Epidermal melanocyte (primary cell): ENCODE measurements at regions not wholly inside any gene's neighbourhood (a gene's known extent, or its start where the extent isn't known, plus 50 kb on each side); places are given as distances from the start of the nearest gene placed in this dataset.
"Not testable (repeated sequence)": the region's sequence is repeated elsewhere in the genome, so short reads cannot be mapped to it uniquely, and the experiment has no call there.

Experiments
- DNase-seq: peaks from one replicate; pipeline ENCODE4 v3.0.0; 2011; ENCODE audit warnings: low spot score; ENCODE audit not compliant: insufficient read length

DNA sequence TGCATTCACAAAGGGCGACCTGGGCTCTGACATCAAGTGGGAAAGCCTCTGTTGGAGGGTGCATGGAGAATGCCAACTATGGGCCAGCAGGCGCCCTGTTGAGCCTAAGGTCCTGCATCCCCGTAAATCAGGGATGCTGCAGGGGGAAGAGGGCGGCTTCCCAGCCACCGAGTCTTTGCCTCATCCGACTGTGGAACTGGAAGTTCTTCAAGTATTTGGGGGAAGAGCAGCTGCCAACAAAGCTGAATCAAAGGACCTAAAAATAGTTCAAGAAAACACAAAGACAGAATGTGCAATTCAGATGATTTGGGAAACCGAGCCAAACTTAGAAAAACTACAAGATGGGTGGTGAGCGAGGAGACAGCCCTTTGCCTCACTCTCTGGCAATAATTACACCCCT is 281.1 kb upstream of the MGAT5 start:
- no peak for DNase-seq

DNA sequence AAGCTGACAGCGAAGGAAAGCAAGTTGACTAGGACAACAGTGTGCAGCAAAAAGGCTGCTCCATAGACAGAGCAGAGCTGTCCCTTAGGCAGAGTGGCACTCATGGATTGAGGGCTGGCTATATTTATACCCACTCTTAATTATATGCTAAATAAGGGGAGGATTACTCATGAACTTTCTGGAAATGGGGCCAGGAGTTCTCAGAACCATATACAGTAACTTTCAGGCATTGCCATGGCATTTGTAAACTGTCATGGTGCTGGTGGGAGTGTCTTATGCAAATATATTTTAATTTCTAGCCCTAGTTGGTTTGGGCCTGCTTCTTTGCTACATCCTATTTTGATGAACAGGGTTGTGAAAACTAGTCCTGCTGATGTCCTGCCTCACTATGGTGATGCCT is 279.5 kb upstream of the MGAT5 start:
- no peak for DNase-seq

DNA sequence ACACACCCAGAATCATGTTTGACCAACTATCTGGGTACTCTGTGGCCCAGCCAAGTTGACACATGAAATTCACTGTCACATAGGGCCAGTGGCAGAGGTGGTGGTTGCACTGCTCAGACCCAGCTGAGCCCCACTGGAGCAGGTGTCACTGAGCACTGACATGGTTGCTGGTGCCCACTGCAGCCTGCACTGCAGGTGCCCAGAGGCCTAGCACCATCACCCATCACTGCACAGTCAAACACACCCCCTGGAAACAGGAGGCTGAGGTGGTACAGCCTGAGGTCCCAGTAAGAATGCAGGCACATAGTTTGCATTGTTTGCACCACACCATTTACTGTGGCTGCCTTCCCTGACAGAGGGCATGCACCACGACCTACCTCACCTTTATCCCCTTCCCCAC is 278.7 kb upstream of the MGAT5 start:
- no peak for DNase-seq

DNA sequence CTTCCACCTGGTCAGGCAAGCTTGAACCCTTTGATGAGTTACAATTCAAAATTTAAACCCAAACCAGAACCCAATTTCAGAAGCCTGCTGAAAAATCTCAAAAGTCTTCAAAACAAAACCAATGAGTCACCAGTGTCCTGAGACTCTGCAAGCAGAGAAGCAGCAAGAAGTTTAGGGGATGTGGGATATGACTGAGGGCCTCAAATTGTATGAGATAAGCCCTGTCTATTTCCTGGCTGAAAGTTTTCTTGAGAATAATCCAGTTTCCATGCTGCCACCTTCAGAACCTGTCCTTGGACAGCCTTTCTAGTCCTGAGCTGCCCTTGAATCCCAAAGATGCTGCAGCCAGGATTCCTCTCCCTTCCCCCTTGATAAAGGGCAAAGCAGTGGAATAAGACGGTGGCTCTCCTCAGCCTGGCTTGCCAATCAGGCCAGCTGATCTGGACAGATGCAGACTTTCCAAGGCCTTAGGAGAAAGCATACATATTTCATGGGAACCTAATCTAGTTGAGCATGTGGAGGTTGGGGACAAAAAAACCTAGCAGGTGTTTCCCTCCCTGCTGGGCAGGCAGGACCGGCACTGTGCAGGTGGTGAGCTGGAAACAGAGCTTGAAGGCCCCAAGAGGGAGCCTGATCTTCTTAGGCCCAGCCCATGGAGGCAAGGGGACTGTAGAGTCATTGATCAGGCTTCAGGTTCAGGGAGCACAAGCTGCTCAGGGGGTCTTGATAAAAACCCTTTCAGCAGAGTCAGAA is 278.0 kb upstream of the MGAT5 start:
- DNase-seq: no peak

DNA sequence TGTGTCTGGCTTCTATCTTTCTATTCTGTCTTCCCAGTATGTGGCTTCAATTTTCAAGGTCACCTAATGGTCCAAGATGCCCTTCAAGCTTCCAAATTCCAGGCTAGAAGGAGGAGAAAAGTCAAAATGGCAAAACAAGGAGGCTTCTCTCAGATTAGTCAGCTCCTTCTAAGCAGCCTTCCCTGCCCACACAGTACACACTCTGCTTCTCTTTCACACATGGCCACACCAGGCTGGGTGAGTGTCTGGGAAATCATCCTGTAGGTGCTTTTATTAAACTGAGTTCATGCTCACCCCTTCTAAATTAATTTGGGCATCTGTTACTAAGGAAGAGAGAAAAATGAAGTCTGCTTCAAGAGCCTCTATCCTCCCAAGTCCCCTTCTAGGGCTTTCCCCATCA is 277.2 kb upstream of the MGAT5 start:
- DNase-seq: no peak

DNA sequence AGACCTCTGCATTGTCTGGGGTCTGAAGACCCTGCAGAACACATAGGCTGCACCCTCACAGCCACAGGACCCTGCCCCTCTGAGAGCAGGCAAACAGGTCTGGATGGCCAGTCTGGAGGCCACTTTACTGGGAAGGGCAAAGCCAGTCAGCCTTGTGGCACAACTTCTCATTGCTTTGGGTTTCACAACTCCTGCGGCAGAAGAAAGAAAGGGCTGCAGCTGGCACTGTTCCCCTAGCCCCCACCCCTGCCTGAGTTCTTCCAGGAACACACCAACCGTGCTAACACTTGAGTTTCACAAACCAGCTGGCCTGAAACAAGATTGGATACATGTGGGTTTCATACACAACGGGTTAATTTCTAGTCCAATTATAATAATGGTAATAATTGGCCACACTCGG is 276.5 kb upstream of the MGAT5 start:
- no peak for DNase-seq

DNA sequence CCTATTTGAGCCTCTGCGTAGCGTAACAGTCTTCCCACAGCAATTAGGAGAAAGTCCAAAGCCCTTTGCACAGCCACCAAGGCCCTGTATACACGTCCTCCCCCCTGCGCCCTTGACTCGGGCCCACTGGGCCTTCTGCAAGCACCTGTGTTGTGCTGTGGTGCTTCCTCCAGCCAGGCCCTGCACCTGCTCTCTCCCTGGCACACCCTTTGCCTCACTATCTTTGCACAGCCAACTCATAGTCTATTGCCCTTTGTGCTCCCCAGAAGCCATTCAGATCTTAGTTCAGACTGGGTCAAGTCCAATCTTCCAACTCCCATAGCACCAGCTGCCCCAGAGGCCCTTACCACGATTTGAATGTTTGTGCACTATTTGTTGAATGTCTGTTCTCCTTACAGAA is 271.6 kb upstream of the MGAT5 start:
- no peak for DNase-seq

DNA sequence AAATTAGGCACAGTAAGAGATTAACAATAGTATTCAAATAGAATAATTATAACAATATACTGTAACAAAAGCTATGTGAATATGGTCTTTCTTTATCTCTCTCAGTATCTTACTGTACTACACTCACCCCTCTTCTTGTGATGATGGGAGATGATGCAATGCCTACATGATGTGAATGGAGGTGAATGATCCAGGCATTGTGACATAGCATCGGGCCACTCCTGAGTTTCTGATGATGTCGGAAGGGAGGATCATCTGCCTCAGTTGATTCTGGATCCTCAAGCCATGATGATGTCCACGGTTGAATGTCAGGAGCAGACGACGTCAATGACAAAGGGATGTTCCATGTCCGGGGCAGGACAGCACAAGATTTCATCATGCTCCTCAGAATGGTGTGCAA is 268.3 kb upstream of the MGAT5 start:
- no peak for DNase-seq

DNA sequence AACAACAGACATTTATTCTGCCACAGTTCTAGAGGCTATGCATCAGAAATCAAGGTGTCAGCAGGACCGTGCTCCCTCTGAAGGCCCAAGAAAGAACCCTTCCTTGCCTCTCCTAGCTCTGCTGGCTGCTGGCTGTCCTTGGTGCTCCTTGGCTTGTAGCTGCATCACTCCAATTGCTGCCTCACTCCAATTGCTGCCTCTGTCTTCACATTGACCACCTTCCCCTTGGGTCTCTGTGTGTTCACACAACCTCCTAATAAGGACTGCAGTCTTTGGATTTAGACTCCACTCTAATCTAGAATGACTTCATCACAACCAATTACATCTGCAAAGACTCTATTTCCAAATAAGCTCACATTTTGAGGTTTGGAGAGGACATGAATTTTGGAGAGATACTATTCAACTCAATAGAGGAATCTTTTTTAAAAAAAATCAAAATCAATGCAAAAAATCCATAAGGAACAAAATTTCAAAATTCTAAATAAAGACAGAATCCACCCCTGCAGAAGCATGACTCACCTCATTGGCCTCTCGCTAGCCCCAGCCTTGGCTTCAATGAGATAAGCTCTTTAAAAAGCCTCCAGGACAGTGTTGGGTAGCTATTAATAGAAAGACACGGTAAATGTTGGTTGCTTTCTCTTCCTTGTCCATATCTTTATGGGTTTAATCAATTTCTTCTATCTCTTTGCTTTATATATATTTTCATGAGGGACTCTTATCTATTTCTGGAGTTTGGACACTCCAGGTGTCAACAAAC is 267.6 kb upstream of the MGAT5 start:
- DNase-seq: no peak

DNA sequence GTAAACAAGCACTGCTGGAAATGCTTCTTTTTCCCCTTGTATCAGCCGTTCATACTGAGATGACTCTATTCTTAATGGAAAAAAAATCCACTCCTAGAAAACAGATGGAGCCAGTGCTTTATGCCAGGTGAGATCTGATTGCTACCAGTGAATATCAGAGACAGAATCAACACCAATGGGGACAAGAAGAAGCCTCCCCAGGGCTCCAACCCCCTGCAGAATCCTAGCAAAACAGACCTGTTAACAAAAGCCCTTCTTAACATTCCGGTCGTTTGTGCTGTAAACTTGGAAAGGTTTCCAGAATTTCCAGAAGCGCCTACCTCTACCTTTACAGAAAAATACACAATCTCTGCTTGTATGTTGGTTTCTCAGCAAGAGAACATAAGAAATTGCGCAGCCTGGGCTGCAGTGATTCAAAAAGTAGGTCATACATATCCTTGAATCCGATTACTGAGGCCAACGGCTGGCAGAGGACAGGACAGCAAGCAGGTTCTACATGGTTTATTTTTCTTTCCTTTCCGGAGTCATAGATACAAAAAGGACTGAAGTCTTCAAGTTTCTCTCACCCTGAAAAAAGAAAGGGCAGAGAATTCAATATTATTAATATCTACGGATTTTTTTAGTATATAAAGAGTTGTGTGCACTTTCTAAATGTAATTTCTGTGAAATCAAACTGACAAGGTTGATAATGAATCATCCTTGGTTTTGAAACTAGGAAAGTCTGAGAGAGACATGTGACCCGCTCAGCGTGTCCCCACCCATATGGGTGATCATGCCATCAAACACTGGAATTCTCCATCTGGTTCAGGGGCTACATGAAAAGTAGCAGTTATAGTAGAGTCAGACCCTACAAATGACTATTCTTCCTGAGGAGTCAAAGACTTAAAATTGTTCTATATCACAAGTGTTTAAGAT is 266.7 kb upstream of the MGAT5 start:
- no peak for DNase-seq

DNA sequence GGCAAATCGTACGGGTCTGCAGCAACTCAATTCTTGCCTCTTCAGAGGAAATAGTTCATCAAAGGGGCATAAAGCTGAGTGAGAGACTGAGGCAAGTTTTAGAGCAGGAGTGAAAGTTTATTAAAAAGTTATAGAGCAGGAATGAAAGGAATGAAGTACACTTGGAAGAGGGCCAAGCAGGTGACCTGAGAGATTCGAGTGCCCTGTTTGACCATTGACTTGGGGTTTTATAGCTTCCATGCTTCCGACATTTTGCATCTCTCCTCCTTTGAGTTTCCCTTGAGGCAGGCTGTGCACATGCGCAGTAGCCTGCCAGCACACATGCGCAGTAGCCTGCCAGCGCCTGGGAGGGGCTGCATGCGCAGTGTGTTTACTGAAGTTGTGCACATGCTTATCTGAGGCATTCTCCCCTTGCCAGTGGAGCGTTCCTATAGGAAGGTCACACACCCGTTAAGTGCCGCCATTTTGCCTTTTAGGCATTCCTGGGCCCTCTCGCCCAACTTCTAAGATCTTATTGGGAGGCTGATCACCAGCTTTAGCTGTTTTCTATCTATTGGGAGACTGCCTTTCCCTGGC is 265.5 kb upstream of the MGAT5 start:
- no peak for DNase-seq

DNA sequence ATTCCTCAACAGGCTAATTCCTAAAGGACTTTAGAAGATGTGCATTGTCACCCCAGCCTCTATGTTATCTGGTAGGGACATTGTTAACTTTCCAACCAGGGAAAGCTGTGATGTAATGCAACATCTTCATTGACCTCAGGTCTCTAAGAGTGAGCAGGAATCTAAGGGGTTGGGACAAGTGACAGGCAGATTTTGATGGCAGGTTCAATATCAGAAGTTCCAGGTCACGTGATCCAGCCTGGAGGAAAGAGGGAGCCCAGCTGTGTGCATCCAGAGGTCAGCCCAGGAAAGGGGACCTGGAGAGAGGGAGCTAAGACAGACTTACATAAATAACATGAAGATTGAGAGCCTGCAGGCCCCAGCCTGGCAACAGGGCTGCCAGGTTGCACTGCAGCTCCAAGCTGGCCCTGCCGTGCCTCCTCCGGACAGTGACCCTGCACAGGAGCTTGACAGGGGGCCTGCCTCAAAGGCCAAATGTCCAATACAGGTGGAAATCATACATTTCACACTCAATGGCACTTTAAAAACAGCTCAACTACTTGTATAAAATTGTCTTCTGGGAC is 262.2 kb upstream of the MGAT5 start:
- DNase-seq: no peak

DNA sequence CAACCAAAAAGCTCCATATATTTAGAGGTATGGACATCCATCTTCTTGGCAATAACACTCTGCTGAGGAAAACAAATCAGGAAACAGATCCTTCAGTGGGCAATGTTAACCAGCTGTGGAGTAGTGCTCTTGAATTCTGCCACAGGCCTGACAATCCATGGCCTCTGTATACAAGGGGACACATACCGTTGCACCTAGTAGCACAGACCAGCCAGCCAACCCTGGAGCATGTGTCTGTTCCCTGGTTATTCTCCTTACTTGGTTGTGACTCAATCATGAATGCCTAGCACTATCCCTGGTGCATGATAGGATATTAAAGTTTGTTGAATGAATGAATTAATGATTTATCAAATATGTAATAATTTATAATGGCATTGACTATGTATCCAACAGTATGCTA is 261.4 kb upstream of the MGAT5 start:
- DNase-seq: peak; percentile 5

DNA sequence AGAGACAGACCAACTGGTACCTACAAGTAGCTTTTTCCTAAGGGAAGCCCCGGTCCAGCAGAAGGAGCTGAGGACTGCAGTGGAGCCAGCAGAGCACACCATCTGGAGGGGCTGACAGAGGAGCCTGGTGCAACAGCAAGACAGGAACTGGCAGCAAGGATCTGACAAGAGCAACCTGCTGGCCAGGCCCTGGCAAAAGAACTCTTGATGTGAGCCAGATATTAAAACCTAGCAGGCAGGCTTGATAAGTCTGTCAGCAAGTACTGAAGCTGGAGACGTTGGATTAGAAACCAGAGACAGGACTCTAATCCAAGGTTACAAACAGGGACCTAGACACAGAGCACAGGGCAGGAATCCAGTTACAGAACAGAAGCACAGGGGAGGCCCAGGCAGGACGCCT is 260.7 kb upstream of the MGAT5 start:
- peak; percentile 11 for DNase-seq

DNA sequence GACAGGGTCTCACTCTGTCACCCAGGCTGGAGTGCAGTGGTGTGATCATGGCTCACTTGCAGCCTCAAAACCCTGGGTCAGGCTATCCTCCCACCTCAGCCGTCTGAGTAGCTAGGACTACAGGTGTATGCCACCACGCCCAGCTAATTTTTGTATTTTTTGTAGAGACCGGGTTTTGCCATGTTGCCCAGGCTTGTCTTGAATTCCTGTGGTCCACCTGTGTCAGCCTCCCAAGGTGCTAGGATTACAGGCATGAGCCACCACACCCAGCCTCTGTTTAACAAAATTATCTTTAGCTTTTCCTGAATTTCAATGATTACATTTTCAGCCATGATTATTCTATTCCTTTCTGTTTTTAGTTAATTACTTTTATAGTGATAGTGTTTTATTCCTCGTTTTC is 255.1 kb upstream of the MGAT5 start:
- DNase-seq: not testable (repeated sequence)

DNA sequence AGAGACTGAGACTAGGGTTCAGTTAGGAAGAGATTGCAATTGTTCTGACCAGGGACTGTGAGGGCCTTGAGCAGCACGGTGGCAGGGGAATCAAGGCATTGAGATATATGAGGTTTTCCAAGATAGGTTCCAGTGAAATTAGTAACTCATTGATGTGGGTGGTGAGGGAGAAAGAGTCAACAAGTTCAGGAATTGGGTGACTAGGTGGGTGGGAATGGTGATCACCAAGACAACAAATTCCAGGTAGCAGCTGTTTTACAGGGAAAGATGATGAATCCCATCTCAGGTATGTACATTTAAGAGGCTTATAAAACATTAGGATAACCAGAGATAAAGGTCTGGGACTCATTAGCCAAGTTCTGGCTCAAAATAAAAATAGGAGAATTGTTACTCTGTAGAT is 251.5 kb upstream of the MGAT5 start:
- no peak for DNase-seq

DNA sequence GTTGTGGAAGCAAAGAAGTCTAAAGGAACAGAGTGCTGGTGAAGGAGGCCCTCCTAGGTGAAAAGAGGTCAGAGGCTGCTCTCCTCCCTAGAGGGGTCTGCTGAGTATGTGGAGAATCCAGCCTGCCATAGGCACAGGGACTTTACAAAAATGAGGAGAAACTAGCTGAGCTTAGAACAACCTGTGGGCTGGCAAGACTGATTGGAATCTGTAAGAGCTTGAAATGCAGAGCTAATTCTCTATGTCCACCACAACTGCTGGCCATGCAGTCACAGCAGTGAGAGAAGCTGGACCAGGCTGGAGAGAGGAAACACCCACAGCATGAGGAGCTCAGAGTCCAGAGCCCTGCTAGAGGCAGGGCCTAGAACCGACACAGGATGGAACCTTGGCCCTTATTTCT is 251.0 kb upstream of the MGAT5 start:
- DNase-seq: no peak

DNA sequence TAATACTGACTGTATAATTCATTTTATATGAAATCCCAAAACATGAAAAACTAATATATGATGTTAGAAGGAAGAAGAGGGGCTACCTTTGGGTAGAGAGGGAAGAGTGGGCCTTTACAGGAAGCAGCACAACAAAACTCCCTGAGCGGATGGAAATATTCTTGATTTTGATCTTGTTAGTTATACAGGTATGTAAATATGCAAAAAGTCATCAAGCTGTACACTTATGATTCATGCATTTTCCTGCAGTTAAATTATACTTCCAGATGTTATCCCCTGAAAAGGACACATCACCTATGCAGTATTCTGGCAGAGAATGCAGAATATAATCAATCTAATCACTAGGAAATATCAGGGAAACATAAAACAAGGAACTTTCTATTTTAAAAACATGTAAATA is 249.4 kb upstream of the MGAT5 start:
- no peak for DNase-seq

DNA sequence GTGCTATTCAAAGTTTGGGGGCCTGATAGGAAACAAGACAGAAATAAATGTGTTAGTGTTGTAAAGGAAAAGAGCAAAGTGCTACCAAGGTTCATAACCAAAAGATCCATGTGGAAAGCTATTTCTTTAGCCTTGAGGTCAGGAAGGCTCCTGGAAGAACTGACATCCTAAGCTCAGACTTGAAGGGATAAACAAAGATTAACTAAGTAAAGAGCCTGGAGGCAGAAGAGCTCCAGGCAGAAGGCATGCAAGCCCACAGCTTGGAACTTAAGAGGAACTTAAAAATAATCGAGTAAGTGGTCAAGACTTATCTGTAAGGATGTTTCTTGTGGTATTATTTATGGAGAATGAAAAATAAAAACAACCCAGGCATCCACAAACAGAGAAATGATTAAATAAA is 245.0 kb upstream of the MGAT5 start:
- no peak for DNase-seq

DNA sequence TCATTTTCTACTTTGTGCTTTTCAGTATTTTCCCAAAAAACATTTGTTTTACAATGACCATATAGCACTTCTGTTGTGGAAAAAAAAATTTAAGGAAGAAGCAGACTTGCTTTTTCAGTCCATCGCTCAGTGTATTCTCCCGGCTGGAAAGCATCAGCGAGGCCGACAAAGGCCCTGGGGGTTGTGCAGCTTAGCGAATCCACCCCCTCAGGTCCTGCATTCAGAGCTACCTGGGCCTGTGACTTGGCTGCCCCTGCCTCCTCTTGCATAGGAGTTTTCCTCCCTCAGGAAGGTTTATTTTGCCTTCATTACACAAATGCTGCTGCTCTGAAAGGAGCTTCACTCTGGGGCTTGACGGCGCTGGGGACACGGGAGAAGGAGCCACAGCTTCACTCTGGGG is 244.4 kb upstream of the MGAT5 start:
- no peak for DNase-seq

DNA sequence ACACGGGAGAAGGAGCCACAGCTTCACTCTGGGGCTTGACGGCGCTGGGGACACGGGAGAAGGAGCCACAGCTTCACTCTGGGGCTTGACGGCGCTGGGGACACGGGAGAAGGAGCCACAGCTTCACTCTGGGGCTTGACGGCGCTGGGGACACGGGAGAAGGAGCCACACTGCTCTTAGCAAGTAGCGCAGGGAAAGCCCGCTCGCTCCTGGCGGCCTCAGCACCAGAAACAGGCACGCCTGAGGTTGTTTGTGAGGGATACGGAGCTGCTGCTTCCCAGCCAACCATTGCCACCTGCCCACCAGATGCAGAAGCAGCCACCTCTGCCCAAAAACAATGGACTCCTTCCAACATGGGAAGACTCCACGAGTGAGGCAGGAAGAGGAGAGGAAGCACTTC is 244.0 kb upstream of the MGAT5 start:
- DNase-seq: not testable (repeated sequence)
